AG09309 (cell line): ENCODE measurements at regions not wholly inside any gene's neighbourhood (a gene's known extent, or its start where the extent isn't known, plus 50 kb on each side); places are given as distances from the start of the nearest gene placed in this dataset.

Experiments used
- DNase-seq: peaks from one replicate; pipeline ENCODE4 v3.0.0-alpha.2; 2010; ENCODE audit warnings: low read depth
- H3K4me3 ChIP-seq: 2 replicates; pipeline ENCODE4 v1.5.1; 2011; ENCODE audit warnings: mild to moderate bottlenecking, low read depth, low read length, moderate library complexity; ENCODE audit not compliant: control insufficient read depth
- TF ChIP-seq, protein P1 (sequence below): IDR thresholded peaks from 2 replicates; pipeline ENCODE4 v1.5.1; 2011; ENCODE audit warnings: mild to moderate bottlenecking, low read depth, low read length, inconsistent platforms; ENCODE audit not compliant: insufficient read depth, control insufficient read depth; ENCODE audit errors: missing control alignments

DNA sequence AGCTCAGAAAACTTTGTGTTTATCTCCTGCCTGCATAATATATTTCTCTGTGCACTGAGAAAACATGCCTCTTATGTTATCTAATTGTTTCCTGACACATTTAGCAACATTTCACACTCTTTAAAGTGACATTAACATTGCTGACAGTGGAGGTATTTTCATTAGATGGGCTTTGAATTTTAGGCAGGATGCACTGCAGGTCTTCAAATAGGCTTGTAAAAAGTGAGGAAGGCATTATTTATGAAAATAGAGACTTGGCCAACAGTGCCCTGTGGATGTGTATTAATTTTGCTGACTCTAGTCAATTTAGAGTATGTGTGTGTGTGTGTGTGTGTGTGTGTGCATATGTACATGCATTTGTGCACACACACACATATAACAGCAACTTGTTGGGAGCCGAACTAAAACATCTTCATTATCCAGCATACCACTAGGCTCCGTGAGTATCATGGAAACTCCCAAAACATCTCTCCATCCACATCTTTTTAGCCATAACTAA, 429.5 kb upstream of the WWC1 start:
- no peak for DNase-seq
- TF ChIP-seq, protein P1, sequence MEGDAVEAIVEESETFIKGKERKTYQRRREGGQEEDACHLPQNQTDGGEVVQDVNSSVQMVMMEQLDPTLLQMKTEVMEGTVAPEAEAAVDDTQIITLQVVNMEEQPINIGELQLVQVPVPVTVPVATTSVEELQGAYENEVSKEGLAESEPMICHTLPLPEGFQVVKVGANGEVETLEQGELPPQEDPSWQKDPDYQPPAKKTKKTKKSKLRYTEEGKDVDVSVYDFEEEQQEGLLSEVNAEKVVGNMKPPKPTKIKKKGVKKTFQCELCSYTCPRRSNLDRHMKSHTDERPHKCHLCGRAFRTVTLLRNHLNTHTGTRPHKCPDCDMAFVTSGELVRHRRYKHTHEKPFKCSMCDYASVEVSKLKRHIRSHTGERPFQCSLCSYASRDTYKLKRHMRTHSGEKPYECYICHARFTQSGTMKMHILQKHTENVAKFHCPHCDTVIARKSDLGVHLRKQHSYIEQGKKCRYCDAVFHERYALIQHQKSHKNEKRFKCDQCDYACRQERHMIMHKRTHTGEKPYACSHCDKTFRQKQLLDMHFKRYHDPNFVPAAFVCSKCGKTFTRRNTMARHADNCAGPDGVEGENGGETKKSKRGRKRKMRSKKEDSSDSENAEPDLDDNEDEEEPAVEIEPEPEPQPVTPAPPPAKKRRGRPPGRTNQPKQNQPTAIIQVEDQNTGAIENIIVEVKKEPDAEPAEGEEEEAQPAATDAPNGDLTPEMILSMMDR, result no peak
- no peak overlapping the region for H3K4me3 ChIP-seq

DNA sequence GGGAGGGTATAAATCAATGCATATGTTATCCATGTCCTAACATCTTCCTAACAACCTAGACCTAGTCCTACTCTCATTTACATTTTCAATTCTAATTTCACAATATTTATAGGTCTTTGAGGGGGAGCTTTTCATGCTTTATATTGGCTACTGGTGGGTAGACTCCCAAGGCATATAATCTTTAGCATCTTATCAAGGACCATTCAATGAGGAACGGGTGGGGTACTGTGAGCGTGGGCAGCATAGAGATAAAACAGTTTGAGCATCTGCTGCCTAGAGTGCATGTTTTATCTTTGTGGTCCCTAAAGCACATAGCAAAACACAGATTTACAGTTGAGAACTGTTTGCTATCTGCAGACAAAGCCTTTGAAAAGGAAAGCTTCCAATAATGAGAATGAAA, 427.6 kb upstream of the WWC1 start:
- H3K4me3 ChIP-seq, result no peak overlapping the region
- no peak for DNase-seq
- TF ChIP-seq, protein P1, result no peak

DNA sequence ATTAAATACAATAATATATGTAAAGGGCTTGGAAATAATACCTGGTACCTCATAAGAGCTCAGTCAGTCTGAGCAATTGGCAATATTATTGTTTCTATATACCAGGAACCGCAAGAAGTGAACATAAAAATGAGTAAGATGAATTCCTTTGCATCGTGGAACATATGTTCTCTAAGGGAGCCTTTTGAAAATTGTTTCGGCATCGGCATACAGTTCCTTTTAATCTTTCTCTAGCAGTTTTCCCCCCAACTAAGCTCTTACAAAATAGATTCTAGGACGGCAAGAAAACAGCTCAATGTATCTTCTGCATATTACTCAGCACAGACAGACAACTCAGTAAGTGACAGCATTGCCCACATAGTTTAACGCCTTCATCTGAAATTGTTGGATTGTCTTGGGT, 426.6 kb upstream of the WWC1 start:
- H3K4me3 ChIP-seq, result no peak overlapping the region
- TF ChIP-seq, protein P1, result no peak
- DNase-seq, result no peak

DNA sequence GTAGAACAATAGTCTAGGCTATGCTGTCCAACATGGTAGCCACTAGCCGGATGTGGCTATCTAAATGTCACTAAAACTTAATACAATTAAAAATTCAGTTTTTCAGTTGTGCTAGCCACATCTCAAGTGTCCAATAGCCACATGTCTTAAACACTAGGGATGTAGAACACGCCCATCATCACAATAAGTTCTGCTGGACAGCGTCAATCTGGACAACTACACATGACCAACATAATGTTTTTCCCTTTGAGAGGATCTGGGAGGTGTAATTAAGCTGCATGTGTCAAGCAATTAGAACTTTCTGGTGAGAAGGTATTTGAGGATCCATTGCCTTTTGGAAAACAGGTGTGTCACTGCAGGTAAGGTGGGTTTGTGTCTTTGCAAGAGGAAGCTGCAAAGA, 424.6 kb upstream of the WWC1 start:
- TF ChIP-seq, protein P1, result no peak
- no peak overlapping the region for H3K4me3 ChIP-seq
- no peak for DNase-seq

DNA sequence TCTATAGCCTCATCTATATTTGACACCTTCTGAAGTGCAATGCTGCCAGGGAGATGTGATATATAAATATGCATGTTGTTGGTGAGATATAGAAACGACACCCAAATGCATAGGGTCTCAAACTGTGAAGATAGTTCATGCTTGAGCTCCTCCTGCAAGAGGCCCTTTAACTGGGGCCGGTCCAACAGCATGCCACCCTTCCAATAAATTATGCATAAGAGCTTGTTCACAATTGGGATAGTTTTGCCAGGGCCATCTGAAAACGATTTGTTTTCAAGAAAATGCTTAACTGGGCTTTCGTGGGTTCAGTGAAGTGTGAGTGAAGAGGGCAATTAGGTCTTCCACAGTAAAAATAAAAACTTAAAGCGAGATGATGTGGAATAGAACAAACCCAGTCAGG, 424.2 kb upstream of the WWC1 start:
- no peak for DNase-seq
- H3K4me3 ChIP-seq, result no peak overlapping the region
- TF ChIP-seq, protein P1, result no peak

DNA sequence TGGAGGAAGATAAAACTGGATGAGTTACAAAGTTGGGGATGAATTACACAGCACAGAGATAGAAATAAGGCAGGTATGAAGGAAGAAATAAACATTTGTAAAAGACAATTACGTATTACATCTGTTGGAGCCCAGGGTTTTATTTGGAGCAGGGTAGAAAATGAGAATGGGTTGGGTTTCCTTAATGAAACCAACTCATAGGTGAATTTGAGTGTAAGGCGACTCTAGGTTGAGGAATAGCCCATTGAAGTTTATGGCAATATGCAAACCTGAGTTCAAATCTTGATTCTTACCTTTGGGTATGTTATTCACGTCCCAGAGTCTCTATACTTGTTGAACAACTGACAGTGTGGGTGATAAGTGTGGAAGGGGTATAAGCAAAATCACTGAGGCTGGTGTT, 422.3 kb upstream of the WWC1 start:
- no peak for DNase-seq
- no peak overlapping the region for H3K4me3 ChIP-seq
- TF ChIP-seq, protein P1, result no peak

DNA sequence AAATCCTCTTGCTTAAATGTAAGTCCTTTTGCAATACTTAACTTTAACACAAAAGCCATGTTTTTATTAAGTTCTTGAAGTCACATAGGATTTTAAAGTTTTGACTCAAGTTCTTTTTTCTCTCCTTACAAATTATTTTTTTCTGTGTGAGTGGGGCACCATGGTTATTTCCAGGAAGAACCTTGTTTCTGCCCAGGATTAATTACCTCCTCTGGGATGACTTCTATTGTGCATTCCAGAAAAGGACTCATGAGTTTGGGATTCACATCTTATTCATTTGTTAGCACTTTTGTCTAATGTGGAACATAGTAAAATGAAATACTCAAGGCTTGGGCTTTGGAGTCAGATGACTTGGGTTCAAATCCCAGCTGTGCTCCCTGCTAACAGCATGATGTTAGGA, 421.4 kb upstream of the WWC1 start:
- DNase-seq, result peak; percentile 29
- TF ChIP-seq, protein P1, result no peak
- H3K4me3 ChIP-seq, result no peak overlapping the region
